ENCODE measurements at regions not wholly inside any gene's neighbourhood (a gene's known extent, or its start where the extent isn't known, plus 50 kb on each side); places are given as distances from the start of the nearest gene placed in this dataset.

DNA sequence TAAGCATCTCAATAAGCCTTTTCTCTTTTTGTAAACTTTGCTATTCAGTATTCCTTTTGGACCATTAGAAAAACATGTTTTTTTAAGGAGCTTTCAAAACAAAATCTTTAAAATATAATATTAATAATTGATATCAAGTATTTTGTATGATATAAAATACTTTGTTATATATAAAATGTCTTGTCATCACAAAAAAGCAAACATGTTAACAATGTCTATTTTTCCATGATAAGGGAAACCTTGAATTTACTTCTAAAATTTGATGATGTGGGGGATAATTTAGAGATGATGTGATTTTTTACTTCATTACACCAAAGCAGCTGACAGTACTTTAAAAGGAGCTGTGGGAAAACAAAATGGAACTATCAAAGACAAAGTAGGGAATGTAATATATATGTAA lies 887.7 kb downstream of the SI start:
- TF ChIP-seq GATA2 (IDR thresholded peaks at IDR 0.05; ENCODE audit: low read depth, low read length) (no peak), GATA3 (IDR thresholded peaks at IDR 0.05; ENCODE audit: low read depth, low read length) (no peak)

Measured in SH-SY5Y (cell line).